HG02642 (cell line): ENCODE measurements at regions not wholly inside any gene's neighbourhood (a gene's known extent, or its start where the extent isn't known, plus 50 kb on each side); places are given as distances from the start of the nearest gene placed in this dataset.
"Not testable (repeated sequence)": the region's sequence is repeated elsewhere in the genome, so short reads cannot be mapped to it uniquely, and the experiment has no call there.

Experiments
- ATAC-seq: cut with Tn5 transposase; IDR thresholded peaks from one replicate; pipeline ENCODE4 v1.9.1; 2021; ENCODE audit warnings: mild to moderate bottlenecking; ENCODE audit not compliant: unreplicated experiment, poor library complexity

DNA sequence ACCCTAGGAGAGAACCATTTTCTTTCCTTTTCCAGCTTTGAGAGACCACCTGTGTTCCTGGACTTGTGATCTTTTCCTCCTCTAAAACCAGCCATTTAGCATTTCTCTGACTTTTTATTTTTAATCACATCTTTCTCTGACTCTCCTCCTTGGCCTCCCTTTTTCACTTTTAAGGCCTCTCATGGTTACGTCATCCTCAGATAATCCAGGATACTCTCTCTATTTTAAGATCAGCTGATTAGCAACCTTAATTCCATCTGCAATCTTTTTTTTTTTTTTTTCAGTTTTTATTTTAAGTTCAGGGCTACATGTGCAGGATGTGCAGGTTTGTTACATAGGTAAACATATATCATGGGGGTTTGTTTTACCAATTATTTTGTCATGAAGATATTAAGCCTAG lies 54.0 kb downstream of the RFPL4B start:
- no peak for ATAC-seq

- ATAC-seq, result no peak
Observed at GRCh38 chr6:112407101-112407590, 60.0 kb downstream of the RFPL4B start.

GRCh38 chr6:112408522-112408921 lies 61.4 kb downstream of the RFPL4B start:
- no peak for ATAC-seq

- no peak for ATAC-seq
Observed at GRCh38 chr6:112409311-112409710, 62.2 kb downstream of the RFPL4B start.

DNA sequence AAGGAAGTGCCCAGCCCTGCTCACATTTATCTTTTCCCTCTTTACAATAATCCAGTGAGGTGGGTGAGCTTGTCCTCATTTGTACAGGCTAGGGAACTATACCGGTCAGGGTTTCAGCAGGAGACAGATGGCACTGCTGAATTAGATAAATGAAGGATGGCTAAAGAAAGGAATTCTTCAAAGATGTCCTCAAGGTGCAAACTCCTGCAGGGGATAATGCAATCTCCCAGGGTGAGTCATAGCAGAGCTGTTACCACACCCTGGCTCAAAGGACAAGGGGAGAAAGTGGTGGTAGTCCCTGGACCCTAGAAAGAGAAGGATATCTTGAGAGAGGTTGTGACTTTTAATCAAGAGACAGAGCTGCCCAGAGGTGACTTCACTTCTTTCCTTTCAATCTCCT lies 66.7 kb downstream of the RFPL4B start:
- no peak for ATAC-seq

DNA sequence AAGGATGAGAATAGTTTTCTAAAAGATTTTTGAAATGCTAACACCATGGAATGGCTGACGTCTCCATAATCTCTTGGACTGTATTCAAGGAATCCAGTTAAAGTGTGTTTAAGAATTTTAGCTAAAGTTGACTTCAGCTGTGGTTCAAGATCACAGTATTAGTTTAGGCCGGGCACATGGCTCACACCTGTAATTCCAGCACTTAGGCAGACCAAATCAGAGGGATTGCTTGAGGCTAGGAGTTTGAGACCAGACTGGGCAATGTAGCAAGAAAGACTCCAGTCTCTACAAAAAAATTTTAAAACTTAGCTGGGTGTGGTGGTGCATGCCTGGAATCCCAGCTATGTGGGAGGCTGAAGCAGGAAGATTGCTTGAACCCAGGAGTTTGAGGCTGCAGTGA lies 68.2 kb downstream of the RFPL4B start:
- no peak for ATAC-seq

DNA sequence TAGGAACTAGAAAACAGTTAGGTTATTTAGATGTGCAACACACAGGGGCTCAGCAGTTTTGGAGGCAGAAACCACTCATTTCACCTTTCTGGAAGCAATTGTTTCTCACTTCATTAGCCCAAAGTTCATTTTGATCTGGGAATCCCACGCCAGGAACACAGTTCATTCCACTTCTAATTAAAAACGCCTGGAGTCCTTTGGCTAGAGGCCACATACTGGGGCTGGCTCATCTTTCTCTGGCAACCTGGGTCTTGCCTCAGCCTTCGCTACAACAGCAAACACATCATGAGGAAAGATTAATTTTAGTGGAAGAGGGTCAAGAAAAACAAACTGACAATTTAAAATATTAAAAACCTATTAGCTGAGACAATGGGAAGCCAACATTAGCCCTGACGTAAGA lies 69.7 kb downstream of the RFPL4B start:
- no peak for ATAC-seq

DNA sequence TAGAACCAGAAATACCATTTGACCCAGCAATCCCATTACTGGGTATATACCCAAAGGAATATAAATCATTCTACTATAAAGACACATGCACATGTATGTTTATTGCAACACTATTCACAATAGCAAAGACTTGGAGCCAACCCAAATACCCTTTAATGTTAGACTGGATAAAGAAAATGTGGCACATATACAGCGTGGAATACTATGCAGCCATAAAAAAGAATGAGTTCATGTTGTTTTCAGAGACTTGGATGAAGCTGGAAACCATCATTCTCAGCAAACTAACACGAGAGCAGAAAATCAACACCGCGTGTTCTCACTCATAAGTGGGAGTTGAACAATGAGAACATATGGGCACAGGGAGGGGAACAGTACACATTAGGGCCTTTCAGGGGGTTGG lies 79.9 kb downstream of the RFPL4B start:
- ATAC-seq, result not testable (repeated sequence)

DNA sequence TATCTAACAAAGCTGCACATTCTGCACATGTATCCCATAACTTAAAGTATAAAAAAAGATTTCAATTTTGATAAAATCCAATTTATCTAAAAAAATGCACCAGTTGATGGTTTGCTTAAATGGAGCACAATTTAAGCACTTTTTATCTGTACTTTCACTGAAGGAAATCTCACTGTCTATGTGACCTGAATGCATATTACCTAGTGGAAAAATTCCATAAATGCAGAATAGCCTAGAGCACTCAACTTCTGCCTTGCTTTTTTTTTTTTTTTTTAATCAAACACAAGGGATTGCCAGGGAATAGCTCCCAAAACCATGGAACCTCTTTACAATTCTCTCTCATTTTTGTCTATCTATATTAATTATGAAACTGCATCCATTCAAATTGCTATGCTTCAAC lies 80.4 kb downstream of the RFPL4B start:
- no peak for ATAC-seq

GRCh38 chr6:112428477-112428876 lies 81.3 kb downstream of the RFPL4B start:
- no peak for ATAC-seq

GRCh38 chr6:112429226-112429625 lies 82.1 kb downstream of the RFPL4B start:
- ATAC-seq, result no peak

DNA sequence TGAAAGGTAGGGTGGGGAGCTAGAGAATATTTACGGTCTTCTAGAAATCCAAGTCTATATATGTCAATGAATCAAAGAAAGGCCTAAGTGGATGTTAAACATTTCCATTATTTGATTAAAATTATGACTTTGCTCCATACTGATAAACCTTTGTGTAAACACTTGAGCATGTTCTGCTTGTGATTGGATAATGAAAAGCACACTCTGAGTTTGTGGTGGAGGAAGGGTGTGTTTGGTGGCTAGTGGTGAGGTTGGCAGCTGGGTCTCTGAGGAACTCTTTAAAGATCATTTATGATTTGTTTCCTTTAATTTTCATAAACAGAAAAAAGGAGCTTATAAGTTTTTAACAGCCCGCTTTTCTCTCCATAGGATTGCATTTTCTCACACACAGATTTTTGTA lies 84.7 kb downstream of the RFPL4B start:
- no peak for ATAC-seq

- no peak for ATAC-seq
Observed at GRCh38 chr6:112432853-112433252, 85.7 kb downstream of the RFPL4B start.

DNA sequence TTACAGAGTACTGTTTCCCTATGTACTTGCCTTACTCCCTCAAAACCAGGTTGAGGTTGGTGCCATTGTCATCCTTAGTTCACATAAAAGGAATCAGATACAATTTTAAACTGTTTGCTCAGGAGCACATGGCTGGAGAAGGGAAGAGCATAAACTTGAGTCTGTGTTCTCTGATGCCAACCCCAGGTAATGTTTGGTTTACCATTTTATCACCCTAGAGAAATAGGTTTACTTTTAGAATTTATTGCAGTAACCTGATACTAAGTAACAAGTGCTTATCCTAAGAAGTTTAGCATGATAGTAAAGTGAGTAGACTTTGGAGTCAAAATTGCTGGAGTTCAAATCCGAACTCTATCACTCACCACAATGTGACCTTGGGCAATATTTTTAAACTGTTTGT lies 86.3 kb downstream of the RFPL4B start:
- no peak for ATAC-seq

- ATAC-seq, result no peak
Observed at GRCh38 chr6:112434896-112435435, 87.8 kb downstream of the RFPL4B start.

DNA sequence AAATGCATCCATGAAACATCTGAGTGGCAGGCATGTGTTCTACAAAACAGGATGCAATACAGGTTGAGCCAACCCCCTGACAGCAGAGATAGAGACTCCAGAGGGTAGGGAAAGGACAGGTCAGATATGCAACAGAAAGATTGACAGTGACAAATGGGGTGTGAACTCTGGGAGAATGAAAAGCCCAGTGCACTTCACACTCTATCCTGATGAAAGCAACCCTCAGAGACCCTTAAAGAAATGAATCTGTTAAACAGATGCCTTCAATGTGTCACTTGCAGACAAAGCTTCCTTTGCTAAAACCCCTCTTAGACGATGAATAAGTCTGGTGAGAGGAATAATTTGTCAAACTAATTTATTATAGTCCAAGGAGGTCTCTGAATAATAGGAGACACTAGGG lies 89.9 kb downstream of the RFPL4B start:
- ATAC-seq, result no peak

DNA sequence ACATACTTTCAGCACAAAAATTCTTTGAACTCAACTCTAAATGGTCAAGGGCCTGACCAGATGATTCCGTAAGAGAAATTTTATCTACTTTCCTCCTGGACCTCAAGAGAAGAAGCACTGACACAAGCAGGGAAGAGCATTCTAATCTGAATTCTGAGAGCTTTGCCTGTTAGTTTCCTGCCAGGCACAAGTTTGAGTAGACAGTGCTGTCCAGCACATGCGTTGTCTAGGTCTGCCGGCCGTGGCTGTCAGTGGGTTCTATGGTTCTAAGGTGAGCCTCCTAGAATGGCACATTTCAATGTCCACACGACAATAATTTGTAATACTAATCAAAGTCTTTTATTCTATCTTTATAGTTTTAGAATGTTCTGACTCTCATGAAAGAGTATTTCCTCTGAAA lies 91.9 kb downstream of the RFPL4B start:
- ATAC-seq, result no peak

DNA sequence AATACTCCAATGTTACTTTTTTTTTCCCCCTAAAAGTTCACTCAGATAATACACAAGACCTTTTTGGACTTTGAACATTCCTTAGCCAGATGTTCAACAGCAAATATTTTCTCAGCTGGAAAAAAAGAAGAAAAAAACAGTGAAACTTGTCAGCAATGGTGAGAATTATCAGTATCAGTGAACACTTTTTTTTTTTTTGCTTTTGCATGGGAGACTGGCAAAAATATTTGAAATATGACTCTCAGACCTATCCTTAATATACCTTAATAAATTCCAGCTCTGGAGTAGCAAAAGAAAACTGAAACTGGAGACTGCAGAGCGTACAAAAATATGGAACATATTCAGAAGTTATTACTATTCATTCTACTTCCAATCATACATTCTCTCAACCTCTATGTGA lies 92.3 kb downstream of the RFPL4B start:
- ATAC-seq, result no peak

- no peak for ATAC-seq
Observed at GRCh38 chr6:112441607-112442006, 94.5 kb downstream of the RFPL4B start.

DNA sequence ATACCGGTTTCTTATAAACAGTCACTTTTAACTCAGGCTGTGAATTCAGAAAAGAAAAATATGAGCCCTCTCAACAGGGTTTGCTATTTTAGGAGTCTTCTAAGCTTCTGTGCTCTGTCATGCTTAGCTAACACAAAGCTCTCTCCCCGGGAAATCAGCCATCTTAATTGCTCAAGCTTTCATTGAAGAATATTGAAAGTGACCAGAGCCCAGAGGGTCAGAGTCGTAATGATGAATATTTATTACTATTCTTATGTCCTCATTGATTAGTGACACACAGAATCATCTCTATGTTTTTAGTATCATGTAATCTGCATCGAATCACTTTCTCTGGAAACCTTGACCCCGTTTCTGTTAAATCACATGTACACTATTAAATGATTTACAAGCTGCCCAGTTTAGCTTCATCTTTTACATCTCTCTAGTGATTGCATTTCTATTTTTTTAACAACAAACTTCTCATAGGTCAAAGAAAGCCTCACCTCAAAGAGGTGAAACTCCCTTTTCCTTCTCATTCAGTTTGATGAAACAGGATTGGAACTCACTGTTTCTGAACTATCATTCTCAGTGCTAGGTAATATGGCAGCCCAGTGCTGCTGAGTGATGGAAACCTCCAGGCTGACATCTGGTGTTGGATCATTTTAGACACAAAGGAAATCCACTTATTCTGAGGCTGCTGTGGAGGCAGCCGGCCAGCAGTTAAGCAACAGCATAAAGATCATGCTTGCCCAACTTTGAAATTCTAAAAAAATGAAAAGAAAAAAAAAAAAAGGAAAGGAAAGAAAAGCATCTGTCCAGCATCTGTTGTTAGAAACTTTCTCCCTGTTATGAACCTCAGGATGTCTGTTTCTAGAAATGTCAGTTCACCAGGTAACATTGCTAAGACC lies 96.3 kb downstream of the RFPL4B start:
- no peak for ATAC-seq

GRCh38 chr6:112448786-112449185 lies 101.7 kb downstream of the RFPL4B start:
- ATAC-seq, result not testable (repeated sequence)

DNA sequence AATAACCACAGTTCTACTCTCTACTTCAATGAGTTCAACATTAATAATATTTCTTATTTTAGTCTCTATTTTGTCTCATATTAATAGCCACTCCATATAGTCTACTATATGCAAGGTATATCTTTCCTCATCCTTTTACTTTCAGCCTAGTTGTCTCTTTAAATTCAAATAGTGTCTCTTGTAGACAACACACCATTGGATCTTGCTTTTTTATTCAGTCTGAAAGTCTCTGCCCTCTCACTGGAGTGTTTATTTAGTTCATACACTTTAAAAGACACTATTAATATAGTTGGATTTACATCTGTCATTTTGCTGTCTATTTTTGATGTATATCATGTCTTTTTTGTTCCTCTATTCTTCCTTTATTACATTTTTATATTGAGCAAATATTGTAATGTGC lies 103.5 kb downstream of the RFPL4B start:
- no peak for ATAC-seq
